ENCODE measurements at regions not wholly inside any gene's neighbourhood (a gene's known extent, or its start where the extent isn't known, plus 50 kb on each side); places are given as distances from the start of the nearest gene placed in this dataset.
A peak's percentile ranks its signal among the peaks of the same experiment; 100 is the strongest.

GRCh38 chr5:124060413-124061067 lies 548.6 kb downstream of the CSNK1G3 start:
- Histone ChIP-seq H3K36me3 (no peaks in the 10 kb centered on the region), H3K27ac (no peak overlapping the region), H3K4me3 (no peak overlapping the region), H3K9me3 (no peaks in the 10 kb centered on the region), H3K27me3 (no peaks in the 10 kb centered on the region), H3K4me1 (peaks cover 13 to 15% of the 10 kb centered on the region in 2 donors)
- intact Hi-C loops (cut with DNase I; ENCODE audit: low total_unique reads) (no loop called here), in situ Hi-C loops (cut with MboI; ENCODE audit: low sequenced_read_pairs in 4 of 4) (no loop called here)
- DNase-seq (no peak), ATAC-seq (no peak)
- TF ChIP-seq CTCF (IDR thresholded peaks at IDR 0.05 in 4 of 5, conservative IDR thresholded peaks at IDR 0.05 in 1 of 5) = no peak

- in situ Hi-C loops (cut with MboI; ENCODE audit: low sequenced_read_pairs in 4 of 4) = no loop called here
Measured at GRCh38 chr5:124060011-124060410, 548.0 kb downstream of the CSNK1G3 start.

GRCh38 chr5:124059200-124059599 lies 547.2 kb downstream of the CSNK1G3 start:
- H3K4me3 ChIP-seq = no peak overlapping the region
- no peaks in the 10 kb centered on the region for H3K9me3 ChIP-seq
- TF ChIP-seq POLR2A (IDR thresholded peaks at IDR 0.05) (no peak), CTCF (IDR thresholded peaks at IDR 0.05 in 4 of 5, conservative IDR thresholded peaks at IDR 0.05 in 1 of 5) (no peak)
- H3K27ac ChIP-seq = no peak overlapping the region
- intact Hi-C loops (cut with DNase I; ENCODE audit: low total_unique reads) (no loop called here), in situ Hi-C loops (cut with MboI; ENCODE audit: low sequenced_read_pairs in 4 of 4) (no loop called here)
- H3K4me1 ChIP-seq = peaks cover 13 to 15% of the 10 kb centered on the region in 2 donors
- ATAC-seq = no peak
- H3K27me3 ChIP-seq = no peaks in the 10 kb centered on the region
- DNase-seq = no peak
- no peaks in the 10 kb centered on the region for H3K36me3 ChIP-seq

More at GRCh38 chr5:124060011-124060410, 548.0 kb downstream of the CSNK1G3 start:
- no peak for ATAC-seq
- H3K9me3 ChIP-seq = no peaks in the 10 kb centered on the region
- H3K4me1 ChIP-seq = peaks cover 13 to 15% of the 10 kb centered on the region in 2 donors
- no peak for TF ChIP-seq POLR2A (IDR thresholded peaks at IDR 0.05)
- TF ChIP-seq CTCF (IDR thresholded peaks at IDR 0.05 in 4 of 5, conservative IDR thresholded peaks at IDR 0.05 in 1 of 5) = no peak
- H3K27me3 ChIP-seq = no peaks in the 10 kb centered on the region
- DNase-seq = no peak
- intact Hi-C loops (cut with DNase I; ENCODE audit: low total_unique reads) = no loop called here
- no peak overlapping the region for H3K4me3 ChIP-seq
- H3K27ac ChIP-seq = no peak overlapping the region
- no peaks in the 10 kb centered on the region for H3K36me3 ChIP-seq

- intact Hi-C loops (cut with DNase I; ENCODE audit: low total_unique reads) = no loop called here
- Histone ChIP-seq H3K36me3 (no peaks in the 10 kb centered on the region), H3K27me3 (no peaks in the 10 kb centered on the region), H3K4me1 (peaks cover 13 to 15% of the 10 kb centered on the region in 2 donors), H3K27ac (no peak overlapping the region), H3K9me3 (no peaks in the 10 kb centered on the region), H3K4me3 (peak overlapping the region in 2 of 4 donors; percentile 17 to 26)
- in situ Hi-C loops (cut with MboI; ENCODE audit: low sequenced_read_pairs in 4 of 4) = no loop called here
- no peak for TF ChIP-seq CTCF (IDR thresholded peaks at IDR 0.05 in 4 of 5, conservative IDR thresholded peaks at IDR 0.05 in 1 of 5)
- DNase-seq (no peak), ATAC-seq (peak in 1 of 2 donors; percentile 23)
Measured at GRCh38 chr5:124057724-124058231, 545.8 kb downstream of the CSNK1G3 start.

Data from gastrocnemius medialis (tissue), 4 donors.